ENCODE measurements at regions not wholly inside any gene's neighbourhood (a gene's known extent, or its start where the extent isn't known, plus 50 kb on each side); places are given as distances from the start of the nearest gene placed in this dataset.

DNA sequence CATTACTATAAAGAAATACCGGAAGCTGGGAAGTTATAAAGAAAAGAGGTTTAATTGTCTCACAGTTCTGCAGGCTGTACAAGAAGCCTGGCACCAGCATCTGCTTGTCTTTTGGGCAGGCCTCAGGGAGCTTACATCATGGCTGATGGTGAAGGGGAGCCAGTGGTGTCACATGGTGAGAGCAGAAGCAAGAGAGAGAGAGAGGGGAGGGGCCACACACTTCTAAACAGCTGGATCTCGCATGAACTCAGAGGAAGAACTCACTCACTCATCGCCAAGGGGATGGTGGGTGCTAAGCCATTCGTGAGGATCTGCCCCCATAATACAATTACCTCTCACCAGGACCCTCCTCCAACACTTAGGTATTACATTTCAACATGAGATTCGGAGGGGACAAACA is 51.8 kb upstream of the ANKRD34C start:
- TF ChIP-seq, protein P1, sequence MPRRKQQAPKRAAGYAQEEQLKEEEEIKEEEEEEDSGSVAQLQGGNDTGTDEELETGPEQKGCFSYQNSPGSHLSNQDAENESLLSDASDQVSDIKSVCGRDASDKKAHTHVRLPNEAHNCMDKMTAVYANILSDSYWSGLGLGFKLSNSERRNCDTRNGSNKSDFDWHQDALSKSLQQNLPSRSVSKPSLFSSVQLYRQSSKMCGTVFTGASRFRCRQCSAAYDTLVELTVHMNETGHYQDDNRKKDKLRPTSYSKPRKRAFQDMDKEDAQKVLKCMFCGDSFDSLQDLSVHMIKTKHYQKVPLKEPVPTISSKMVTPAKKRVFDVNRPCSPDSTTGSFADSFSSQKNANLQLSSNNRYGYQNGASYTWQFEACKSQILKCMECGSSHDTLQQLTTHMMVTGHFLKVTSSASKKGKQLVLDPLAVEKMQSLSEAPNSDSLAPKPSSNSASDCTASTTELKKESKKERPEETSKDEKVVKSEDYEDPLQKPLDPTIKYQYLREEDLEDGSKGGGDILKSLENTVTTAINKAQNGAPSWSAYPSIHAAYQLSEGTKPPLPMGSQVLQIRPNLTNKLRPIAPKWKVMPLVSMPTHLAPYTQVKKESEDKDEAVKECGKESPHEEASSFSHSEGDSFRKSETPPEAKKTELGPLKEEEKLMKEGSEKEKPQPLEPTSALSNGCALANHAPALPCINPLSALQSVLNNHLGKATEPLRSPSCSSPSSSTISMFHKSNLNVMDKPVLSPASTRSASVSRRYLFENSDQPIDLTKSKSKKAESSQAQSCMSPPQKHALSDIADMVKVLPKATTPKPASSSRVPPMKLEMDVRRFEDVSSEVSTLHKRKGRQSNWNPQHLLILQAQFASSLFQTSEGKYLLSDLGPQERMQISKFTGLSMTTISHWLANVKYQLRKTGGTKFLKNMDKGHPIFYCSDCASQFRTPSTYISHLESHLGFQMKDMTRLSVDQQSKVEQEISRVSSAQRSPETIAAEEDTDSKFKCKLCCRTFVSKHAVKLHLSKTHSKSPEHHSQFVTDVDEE (CRISPR knock-in tag; IDR thresholded peaks at IDR 0.05), result no peak
- TF ChIP-seq, protein P2, sequence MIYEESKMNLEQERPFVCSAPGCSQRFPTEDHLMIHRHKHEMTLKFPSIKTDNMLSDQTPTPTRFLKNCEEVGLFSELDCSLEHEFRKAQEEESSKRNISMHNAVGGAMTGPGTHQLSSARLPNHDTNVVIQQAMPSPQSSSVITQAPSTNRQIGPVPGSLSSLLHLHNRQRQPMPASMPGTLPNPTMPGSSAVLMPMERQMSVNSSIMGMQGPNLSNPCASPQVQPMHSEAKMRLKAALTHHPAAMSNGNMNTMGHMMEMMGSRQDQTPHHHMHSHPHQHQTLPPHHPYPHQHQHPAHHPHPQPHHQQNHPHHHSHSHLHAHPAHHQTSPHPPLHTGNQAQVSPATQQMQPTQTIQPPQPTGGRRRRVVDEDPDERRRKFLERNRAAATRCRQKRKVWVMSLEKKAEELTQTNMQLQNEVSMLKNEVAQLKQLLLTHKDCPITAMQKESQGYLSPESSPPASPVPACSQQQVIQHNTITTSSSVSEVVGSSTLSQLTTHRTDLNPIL (CRISPR knock-in tag; IDR thresholded peaks at IDR 0.05; ENCODE audit: low read depth), result no peak
- no peak for TF ChIP-seq ESRRG (CRISPR knock-in tag; IDR thresholded peaks at IDR 0.05)
- TF ChIP-seq ZFP30 (CRISPR knock-in tag; IDR thresholded peaks at IDR 0.05), result no peak
- no peak for TF ChIP-seq RARB (CRISPR knock-in tag; IDR thresholded peaks at IDR 0.05)
- TF ChIP-seq, protein P3, sequence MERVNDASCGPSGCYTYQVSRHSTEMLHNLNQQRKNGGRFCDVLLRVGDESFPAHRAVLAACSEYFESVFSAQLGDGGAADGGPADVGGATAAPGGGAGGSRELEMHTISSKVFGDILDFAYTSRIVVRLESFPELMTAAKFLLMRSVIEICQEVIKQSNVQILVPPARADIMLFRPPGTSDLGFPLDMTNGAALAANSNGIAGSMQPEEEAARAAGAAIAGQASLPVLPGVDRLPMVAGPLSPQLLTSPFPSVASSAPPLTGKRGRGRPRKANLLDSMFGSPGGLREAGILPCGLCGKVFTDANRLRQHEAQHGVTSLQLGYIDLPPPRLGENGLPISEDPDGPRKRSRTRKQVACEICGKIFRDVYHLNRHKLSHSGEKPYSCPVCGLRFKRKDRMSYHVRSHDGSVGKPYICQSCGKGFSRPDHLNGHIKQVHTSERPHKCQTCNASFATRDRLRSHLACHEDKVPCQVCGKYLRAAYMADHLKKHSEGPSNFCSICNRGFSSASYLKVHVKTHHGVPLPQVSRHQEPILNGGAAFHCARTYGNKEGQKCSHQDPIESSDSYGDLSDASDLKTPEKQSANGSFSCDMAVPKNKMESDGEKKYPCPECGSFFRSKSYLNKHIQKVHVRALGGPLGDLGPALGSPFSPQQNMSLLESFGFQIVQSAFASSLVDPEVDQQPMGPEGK (CRISPR knock-in tag; IDR thresholded peaks at IDR 0.05; ENCODE audit: borderline replicate concordance), result no peak
- TF ChIP-seq OSR1 (CRISPR knock-in tag; IDR thresholded peaks at IDR 0.05), result no peak
- TF ChIP-seq SNAI2 (CRISPR knock-in tag; IDR thresholded peaks at IDR 0.05), result no peak
- TF ChIP-seq ZNF70 (CRISPR knock-in tag; IDR thresholded peaks at IDR 0.05), result no peak
- TF ChIP-seq, protein P4, sequence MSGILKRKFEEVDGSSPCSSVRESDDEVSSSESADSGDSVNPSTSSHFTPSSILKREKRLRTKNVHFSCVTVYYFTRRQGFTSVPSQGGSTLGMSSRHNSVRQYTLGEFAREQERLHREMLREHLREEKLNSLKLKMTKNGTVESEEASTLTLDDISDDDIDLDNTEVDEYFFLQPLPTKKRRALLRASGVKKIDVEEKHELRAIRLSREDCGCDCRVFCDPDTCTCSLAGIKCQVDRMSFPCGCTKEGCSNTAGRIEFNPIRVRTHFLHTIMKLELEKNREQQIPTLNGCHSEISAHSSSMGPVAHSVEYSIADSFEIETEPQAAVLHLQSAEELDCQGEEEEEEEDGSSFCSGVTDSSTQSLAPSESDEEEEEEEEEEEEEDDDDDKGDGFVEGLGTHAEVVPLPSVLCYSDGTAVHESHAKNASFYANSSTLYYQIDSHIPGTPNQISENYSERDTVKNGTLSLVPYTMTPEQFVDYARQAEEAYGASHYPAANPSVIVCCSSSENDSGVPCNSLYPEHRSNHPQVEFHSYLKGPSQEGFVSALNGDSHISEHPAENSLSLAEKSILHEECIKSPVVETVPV (CRISPR knock-in tag; IDR thresholded peaks at IDR 0.05), result no peak
- no peak for TF ChIP-seq ZC3H10 (CRISPR knock-in tag; IDR thresholded peaks at IDR 0.05)
- TF ChIP-seq ISL1 (CRISPR knock-in tag; IDR thresholded peaks at IDR 0.05), result no peak
- TF ChIP-seq CSDC2 (CRISPR knock-in tag; IDR thresholded peaks at IDR 0.05), result no peak
- no peak for TF ChIP-seq ZFP3 (CRISPR knock-in tag; IDR thresholded peaks at IDR 0.05)
